GM23338 (cell line): ENCODE measurements at regions not wholly inside any gene's neighbourhood (a gene's known extent, or its start where the extent isn't known, plus 50 kb on each side); places are given as distances from the start of the nearest gene placed in this dataset.

ENCODE experiments used
- ATAC-seq: fragments of 200-7000 bp; cut with Tn5 transposase; 3 replicates; pipeline ENCODE4 v1.9.1; 2020
- DNase-seq: peaks from one replicate; pipeline ENCODE4 v3.0.0-alpha.2; 2015; ENCODE audit warnings: low spot score
- H2AFZ ChIP-seq: fragments of 200-600 bp; sonication (generic); 2 replicates; pipeline ENCODE4 v1.8.0; 2016; ENCODE audit warnings: antibody characterized with exemption, mild to moderate bottlenecking, moderate library complexity
- H3F3A ChIP-seq: fragments of 200-600 bp; sonication (generic); replicated peaks from 2 replicates; pipeline ENCODE4 v1.8.0; 2017; ENCODE audit warnings: antibody characterized with exemption, mixed run types, low read depth
- H3K27ac ChIP-seq: fragments of 200-600 bp; sonication (generic); 2 replicates; pipeline ENCODE4 v1.6.1; 2016; ENCODE audit warnings: low read depth
- H3K27me3 ChIP-seq: fragments of 200-600 bp; sonication (generic); 2 replicates; pipeline ENCODE4 v1.8.0; 2016; ENCODE audit warnings: mild to moderate bottlenecking, mixed run types, moderate library complexity; ENCODE audit not compliant: insufficient read depth
- H3K36me3 ChIP-seq: fragments of 200-600 bp; sonication (generic); 2 replicates; pipeline ENCODE4 v1.8.0; 2016; ENCODE audit warnings: mild to moderate bottlenecking; ENCODE audit not compliant: insufficient read depth
- H3K4me1 ChIP-seq: fragments of 200-600 bp; sonication (generic); 2 replicates; pipeline ENCODE4 v1.8.0; 2016; ENCODE audit warnings: mild to moderate bottlenecking, moderate library complexity; ENCODE audit not compliant: insufficient read depth
- H3K4me2 ChIP-seq: fragments of 200-600 bp; sonication (generic); 2 replicates; pipeline ENCODE4 v1.7.1; 2017; ENCODE audit warnings: mixed run types
- H3K4me3 ChIP-seq: fragments of 200-600 bp; sonication (generic); 2 replicates; pipeline ENCODE4 v1.6.1; 2016; ENCODE audit warnings: mixed run types
- H3K79me2 ChIP-seq: fragments of 200-600 bp; sonication (generic); replicated peaks from 2 replicates; pipeline ENCODE4 v1.8.0; 2017; ENCODE audit warnings: mild to moderate bottlenecking; ENCODE audit not compliant: insufficient read depth
- H3K9me2 ChIP-seq: fragments of 200-600 bp; sonication (generic); 2 replicates; pipeline ENCODE4 v1.8.0; 2017; ENCODE audit not compliant: insufficient read depth
- H4K20me1 ChIP-seq: fragments of 200-600 bp; sonication (generic); replicated peaks from 2 replicates; pipeline ENCODE4 v1.8.0; 2017; ENCODE audit warnings: mild to moderate bottlenecking; ENCODE audit not compliant: insufficient read depth
- H3K27ac Mint-ChIP-seq: 2 replicates; pipeline ENCODE4 v1.8.0; 2020; ENCODE audit warnings: inconsistent platforms, mild to moderate bottlenecking, moderate library complexity, mixed read lengths
- H3K27me3 Mint-ChIP-seq: 3 replicates; pipeline ENCODE4 v1.8.0; 2022; ENCODE audit warnings: low read depth, mild to moderate bottlenecking, moderate library complexity, mixed read lengths, inconsistent platforms; ENCODE audit not compliant: insufficient read depth, poor library complexity
- H3K36me3 Mint-ChIP-seq: 3 replicates; pipeline ENCODE4 v1.8.0; 2021; ENCODE audit warnings: low read depth, mild to moderate bottlenecking, inconsistent platforms, moderate library complexity, mixed read lengths
- H3K4me1 Mint-ChIP-seq: 3 replicates; pipeline ENCODE4 v1.8.0; 2020; ENCODE audit warnings: mild to moderate bottlenecking, inconsistent platforms, mixed read lengths
- H3K4me3 Mint-ChIP-seq: 3 replicates; pipeline ENCODE4 v1.8.0; 2021; ENCODE audit warnings: moderate library complexity, mild to moderate bottlenecking, inconsistent platforms, mixed read lengths
- H3K9me3 Mint-ChIP-seq: 3 replicates; pipeline ENCODE4 v1.8.0; 2020; ENCODE audit warnings: moderate library complexity, mild to moderate bottlenecking, inconsistent platforms, mixed read lengths
- CREB1 ChIP-seq: fragments of 250-450 bp; sonication (Bioruptor Pico); IDR thresholded peaks from 2 replicates; pipeline ENCODE4 v1.5.0; 2020; ENCODE audit warnings: low read depth, mild to moderate bottlenecking, moderate library complexity
- ETS1 ChIP-seq: IDR thresholded peaks from 2 replicates; pipeline ENCODE4 v1.6.1; 2016; ENCODE audit warnings: antibody characterized with exemption
- EZH2 ChIP-seq: fragments of 200-600 bp; sonication (generic); IDR thresholded peaks from one replicate; pipeline ENCODE4 v1.8.0; 2017; ENCODE audit warnings: antibody characterized with exemption, mild to moderate bottlenecking, low read depth; ENCODE audit not compliant: unreplicated experiment
- EZH2phosphoT487 ChIP-seq: fragments of 200-600 bp; sonication (generic); IDR thresholded peaks from one replicate; pipeline ENCODE4 v1.8.1; 2018; ENCODE audit warnings: antibody characterized with exemption; ENCODE audit not compliant: unreplicated experiment
- JUNB ChIP-seq: IDR thresholded peaks from one replicate; pipeline ENCODE4 v1.6.1; 2016; ENCODE audit warnings: antibody characterized with exemption; ENCODE audit not compliant: unreplicated experiment
- NANOG ChIP-seq: IDR thresholded peaks from 2 replicates; pipeline ENCODE4 v1.6.1; 2016; ENCODE audit warnings: antibody characterized with exemption, borderline replicate concordance
- REST ChIP-seq: IDR thresholded peaks from one replicate; pipeline ENCODE4 v1.6.1; 2018; ENCODE audit warnings: antibody characterized with exemption; ENCODE audit not compliant: unreplicated experiment
- ZNF114 ChIP-seq: fragments of 250-450 bp; sonication (Bioruptor Pico); IDR thresholded peaks from 2 replicates; pipeline ENCODE4 v1.5.0; 2020; ENCODE audit warnings: mild to moderate bottlenecking, moderate library complexity
- ZNF331 ChIP-seq: fragments of 250-450 bp; sonication (Bioruptor Pico); IDR thresholded peaks from 2 replicates; pipeline ENCODE4 v1.5.0; 2020; ENCODE audit warnings: low read depth, mild to moderate bottlenecking, moderate library complexity
- TF ChIP-seq, protein P1 (sequence below), 2 experiments: fragments of 200-600 bp in 1 of 2; sonication (generic) in 1 of 2; conservative IDR thresholded peaks; 2 replicates each; pipeline versions ENCODE4 v1.5.1 to v1.6.1; 2016 to 2017; ENCODE audit warnings: antibody characterized with exemption in 2 of 2, low read depth in 2 of 2, mild to moderate bottlenecking in 2 of 2, moderate library complexity in 1 of 2
- TF ChIP-seq, protein P2 (sequence below): fragments of 250-450 bp; sonication (Bioruptor Pico); IDR thresholded peaks from 2 replicates; pipeline ENCODE4 v1.5.0; 2020; ENCODE audit warnings: mild to moderate bottlenecking, moderate library complexity

DNA sequence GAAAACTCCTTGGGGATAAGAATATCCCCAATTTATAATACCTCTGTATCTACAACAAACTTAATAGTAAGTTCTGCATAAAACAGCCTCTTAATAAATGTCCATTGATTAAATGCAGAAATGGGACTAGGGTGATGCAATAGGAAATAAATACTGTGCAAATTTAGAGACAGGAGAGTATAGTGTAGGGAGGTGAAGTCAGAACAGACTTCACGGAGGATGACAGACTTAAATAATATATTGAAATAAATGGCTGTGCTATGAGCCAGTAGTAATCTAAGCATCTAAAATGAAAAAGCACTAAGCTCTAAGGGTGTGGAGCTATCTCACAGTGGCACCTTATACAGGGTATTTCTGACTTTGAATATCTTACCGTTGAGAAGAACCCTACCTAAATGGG is 265.3 kb downstream of the GRIN2B start (continued):
- TF ChIP-seq REST (no peak), NANOG (no peak), JUNB (no peak), EZH2phosphoT487 (no peak), EZH2 (no peak), ZNF331 (CRISPR knock-in tag) (no peak), ETS1 (no peak)
- TF ChIP-seq, protein P1, sequence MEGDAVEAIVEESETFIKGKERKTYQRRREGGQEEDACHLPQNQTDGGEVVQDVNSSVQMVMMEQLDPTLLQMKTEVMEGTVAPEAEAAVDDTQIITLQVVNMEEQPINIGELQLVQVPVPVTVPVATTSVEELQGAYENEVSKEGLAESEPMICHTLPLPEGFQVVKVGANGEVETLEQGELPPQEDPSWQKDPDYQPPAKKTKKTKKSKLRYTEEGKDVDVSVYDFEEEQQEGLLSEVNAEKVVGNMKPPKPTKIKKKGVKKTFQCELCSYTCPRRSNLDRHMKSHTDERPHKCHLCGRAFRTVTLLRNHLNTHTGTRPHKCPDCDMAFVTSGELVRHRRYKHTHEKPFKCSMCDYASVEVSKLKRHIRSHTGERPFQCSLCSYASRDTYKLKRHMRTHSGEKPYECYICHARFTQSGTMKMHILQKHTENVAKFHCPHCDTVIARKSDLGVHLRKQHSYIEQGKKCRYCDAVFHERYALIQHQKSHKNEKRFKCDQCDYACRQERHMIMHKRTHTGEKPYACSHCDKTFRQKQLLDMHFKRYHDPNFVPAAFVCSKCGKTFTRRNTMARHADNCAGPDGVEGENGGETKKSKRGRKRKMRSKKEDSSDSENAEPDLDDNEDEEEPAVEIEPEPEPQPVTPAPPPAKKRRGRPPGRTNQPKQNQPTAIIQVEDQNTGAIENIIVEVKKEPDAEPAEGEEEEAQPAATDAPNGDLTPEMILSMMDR (conservative IDR thresholded peaks at IDR 0.05; ENCODE audit: low read depth in 2 of 2), result no peak

DNA sequence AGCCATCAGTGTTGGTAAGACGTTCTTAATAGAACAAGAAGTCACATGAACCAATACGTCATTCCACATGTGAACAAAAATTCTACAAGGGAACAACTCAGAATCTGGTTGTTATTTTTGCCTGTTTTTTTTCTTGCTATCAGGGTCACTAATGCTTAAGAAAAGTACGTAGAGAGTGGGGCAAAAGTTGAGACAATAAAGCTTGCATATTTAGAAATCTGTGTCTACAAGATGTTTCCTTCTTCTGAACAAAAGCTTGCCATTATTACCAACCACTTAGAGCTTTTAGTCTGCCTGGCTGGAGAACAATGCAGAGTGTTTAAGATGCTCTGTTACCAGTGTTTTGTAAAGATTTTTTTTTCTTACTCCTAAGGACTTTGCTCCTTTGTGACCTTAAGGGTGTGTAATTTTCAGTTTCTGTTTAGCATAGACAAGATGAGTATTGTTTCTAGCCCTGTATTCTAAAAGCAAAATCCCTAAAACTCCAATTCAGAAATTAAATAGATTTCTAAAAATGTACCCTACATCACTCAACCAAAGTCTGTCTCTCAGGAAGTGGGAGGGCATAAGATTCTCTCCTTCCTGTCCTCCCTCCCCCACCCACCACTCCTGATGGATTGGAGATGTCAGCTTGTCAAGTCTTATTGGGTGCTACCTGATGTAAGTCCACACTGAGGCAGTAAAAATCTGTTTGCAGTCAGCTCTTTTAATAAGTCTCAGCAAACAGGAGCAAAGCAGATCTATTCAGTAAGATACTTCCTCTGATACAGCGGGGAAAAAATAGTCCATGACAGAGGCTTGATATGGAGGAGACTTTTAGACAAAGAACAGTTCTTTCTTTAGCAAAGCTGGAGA is 267.6 kb downstream of the GRIN2B start:
- no peak overlapping the region for H3K4me3 ChIP-seq
- peaks cover 4% of the 10 kb centered on the region for H3K27me3 Mint-ChIP-seq
- no peak for DNase-seq
- H3K27ac Mint-ChIP-seq, result no peak overlapping the region
- H3K36me3 ChIP-seq, result no peaks in the 10 kb centered on the region
- no peak for ATAC-seq
- no peak overlapping the region for H2AFZ ChIP-seq
- H4K20me1 ChIP-seq, result no peaks in the 10 kb centered on the region
- no peak overlapping the region for H3K27ac ChIP-seq
- H3K9me2 ChIP-seq, result no peaks in the 10 kb centered on the region; the same call in none of the 2 replicates
- no peaks in the 10 kb centered on the region for H3K79me2 ChIP-seq
- peaks cover 8% of the 10 kb centered on the region; the same call in 2 of the 3 replicates for H3K4me1 Mint-ChIP-seq
- no peak overlapping the region for H3K4me2 ChIP-seq
- H3K4me1 ChIP-seq, result peaks cover 4% of the 10 kb centered on the region; the same call in 1 of the 2 replicates
- no peaks in the 10 kb centered on the region for H3K9me3 Mint-ChIP-seq
- no peaks in the 10 kb centered on the region for H3K36me3 Mint-ChIP-seq
- H3K4me3 Mint-ChIP-seq, result no peak overlapping the region
- TF ChIP-seq ZNF331 (CRISPR knock-in tag) (no peak), EZH2phosphoT487 (no peak), CREB1 (CRISPR knock-in tag) (no peak), ZNF114 (CRISPR knock-in tag) (no peak), JUNB (no peak), NANOG (no peak)
- TF ChIP-seq, protein P2, sequence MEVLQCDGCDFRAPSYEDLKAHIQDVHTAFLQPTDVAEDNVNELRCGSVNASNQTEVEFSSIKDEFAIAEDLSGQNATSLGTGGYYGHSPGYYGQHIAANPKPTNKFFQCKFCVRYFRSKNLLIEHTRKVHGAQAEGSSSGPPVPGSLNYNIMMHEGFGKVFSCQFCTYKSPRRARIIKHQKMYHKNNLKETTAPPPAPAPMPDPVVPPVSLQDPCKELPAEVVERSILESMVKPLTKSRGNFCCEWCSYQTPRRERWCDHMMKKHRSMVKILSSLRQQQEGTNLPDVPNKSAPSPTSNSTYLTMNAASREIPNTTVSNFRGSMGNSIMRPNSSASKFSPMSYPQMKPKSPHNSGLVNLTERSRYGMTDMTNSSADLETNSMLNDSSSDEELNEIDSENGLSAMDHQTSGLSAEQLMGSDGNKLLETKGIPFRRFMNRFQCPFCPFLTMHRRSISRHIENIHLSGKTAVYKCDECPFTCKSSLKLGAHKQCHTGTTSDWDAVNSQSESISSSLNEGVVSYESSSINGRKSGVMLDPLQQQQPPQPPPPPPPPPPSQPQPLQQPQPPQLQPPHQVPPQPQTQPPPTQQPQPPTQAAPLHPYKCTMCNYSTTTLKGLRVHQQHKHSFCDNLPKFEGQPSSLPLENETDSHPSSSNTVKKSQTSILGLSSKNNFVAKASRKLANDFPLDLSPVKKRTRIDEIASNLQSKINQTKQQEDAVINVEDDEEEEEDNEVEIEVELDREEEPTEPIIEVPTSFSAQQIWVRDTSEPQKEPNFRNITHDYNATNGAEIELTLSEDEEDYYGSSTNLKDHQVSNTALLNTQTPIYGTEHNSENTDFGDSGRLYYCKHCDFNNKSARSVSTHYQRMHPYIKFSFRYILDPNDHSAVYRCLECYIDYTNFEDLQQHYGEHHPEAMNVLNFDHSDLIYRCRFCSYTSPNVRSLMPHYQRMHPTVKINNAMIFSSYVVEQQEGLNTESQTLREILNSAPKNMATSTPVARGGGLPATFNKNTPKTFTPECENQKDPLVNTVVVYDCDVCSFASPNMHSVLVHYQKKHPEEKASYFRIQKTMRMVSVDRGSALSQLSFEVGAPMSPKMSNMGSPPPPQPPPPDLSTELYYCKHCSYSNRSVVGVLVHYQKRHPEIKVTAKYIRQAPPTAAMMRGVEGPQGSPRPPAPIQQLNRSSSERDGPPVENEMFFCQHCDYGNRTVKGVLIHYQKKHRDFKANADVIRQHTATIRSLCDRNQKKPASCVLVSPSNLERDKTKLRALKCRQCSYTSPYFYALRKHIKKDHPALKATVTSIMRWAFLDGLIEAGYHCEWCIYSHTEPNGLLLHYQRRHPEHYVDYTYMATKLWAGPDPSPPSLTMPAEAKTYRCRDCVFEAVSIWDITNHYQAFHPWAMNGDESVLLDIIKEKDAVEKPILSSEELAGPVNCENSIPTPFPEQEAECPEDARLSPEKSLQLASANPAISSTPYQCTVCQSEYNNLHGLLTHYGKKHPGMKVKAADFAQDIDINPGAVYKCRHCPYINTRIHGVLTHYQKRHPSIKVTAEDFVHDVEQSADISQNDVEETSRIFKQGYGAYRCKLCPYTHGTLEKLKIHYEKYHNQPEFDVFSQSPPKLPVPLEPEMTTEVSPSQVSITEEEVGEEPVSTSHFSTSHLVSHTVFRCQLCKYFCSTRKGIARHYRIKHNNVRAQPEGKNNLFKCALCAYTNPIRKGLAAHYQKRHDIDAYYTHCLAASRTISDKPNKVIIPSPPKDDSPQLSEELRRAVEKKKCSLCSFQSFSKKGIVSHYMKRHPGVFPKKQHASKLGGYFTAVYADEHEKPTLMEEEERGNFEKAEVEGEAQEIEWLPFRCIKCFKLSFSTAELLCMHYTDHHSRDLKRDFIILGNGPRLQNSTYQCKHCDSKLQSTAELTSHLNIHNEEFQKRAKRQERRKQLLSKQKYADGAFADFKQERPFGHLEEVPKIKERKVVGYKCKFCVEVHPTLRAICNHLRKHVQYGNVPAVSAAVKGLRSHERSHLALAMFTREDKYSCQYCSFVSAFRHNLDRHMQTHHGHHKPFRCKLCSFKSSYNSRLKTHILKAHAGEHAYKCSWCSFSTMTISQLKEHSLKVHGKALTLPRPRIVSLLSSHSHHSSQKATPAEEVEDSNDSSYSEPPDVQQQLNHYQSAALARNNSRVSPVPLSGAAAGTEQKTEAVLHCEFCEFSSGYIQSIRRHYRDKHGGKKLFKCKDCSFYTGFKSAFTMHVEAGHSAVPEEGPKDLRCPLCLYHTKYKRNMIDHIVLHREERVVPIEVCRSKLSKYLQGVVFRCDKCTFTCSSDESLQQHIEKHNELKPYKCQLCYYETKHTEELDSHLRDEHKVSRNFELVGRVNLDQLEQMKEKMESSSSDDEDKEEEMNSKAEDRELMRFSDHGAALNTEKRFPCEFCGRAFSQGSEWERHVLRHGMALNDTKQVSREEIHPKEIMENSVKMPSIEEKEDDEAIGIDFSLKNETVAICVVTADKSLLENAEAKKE (CRISPR knock-in tag), result no peak
- no peaks in the 10 kb centered on the region for H3F3A ChIP-seq
- no peaks in the 10 kb centered on the region for H3K27me3 ChIP-seq
